Breast epithelium (tissue), 3 donors: ENCODE measurements at regions not wholly inside any gene's neighbourhood (a gene's known extent, or its start where the extent isn't known, plus 50 kb on each side); places are given as distances from the start of the nearest gene placed in this dataset.

Source experiments
- CTCF ChIP-seq, 3 donors: fragments of 450-650 bp; IDR thresholded peaks; one replicate each; pipeline ENCODE4 v1.5.1; 2016 to 2017; ENCODE audit warnings: antibody characterized with exemption in 3 of 3, mild to moderate bottlenecking in 3 of 3, moderate library complexity in 3 of 3
- POLR2AphosphoS5 ChIP-seq, 3 donors: sonication (generic); formaldehyde crosslinking; IDR thresholded peaks; one replicate each; pipeline ENCODE4 v1.6.1; 2017; ENCODE audit warnings: antibody characterized with exemption in 3 of 3

GRCh38 chr18:73733376-73733775 is 414.3 kb downstream of the FBXO15 start:
- TF ChIP-seq CTCF (IDR thresholded peaks at IDR 0.05) (no peak), POLR2AphosphoS5 (IDR thresholded peaks at IDR 0.05) (no peak)
